NCI-H2227 treated with DMSO at 0.1 percent for 48 hours (cell line): ENCODE measurements at regions not wholly inside any gene's neighbourhood (a gene's known extent, or its start where the extent isn't known, plus 50 kb on each side); places are given as distances from the start of the nearest gene placed in this dataset.
"Not testable (repeated sequence)": the region's sequence is repeated elsewhere in the genome, so short reads cannot be mapped to it uniquely, and the experiment has no call there.

ENCODE experiments used
- DNase-seq: peaks from one replicate; lab custom pipeline; 2025; lab: John Stamatoyannopoulos, UW

- DNase-seq = no peak
Observed at GRCh38 chr4:104138116-104138515, 356.6 kb downstream of the CXXC4 start.

GRCh38 chr4:104129243-104129642, 365.5 kb downstream of the CXXC4 start:
- no peak for DNase-seq

- DNase-seq = no peak
Observed at GRCh38 chr4:104128850-104129213, 365.9 kb downstream of the CXXC4 start.

GRCh38 chr4:104128031-104128849, 366.5 kb downstream of the CXXC4 start:
- DNase-seq = no peak

GRCh38 chr4:104123021-104123420, 371.7 kb downstream of the CXXC4 start:
- no peak for DNase-seq

- no peak for DNase-seq
Observed at GRCh38 chr4:104117776-104118175, 376.9 kb downstream of the CXXC4 start.

GRCh38 chr4:104113850-104114249, 380.8 kb downstream of the CXXC4 start:
- DNase-seq = no peak

GRCh38 chr4:104099141-104099540, 379.4 kb upstream of the TACR3 start:
- no peak for DNase-seq

- no peak for DNase-seq
Observed at GRCh38 chr4:104093247-104093646, 373.5 kb upstream of the TACR3 start.

- DNase-seq = no peak
Observed at GRCh38 chr4:104073229-104073628, 353.4 kb upstream of the TACR3 start.

- no peak for DNase-seq
Observed at GRCh38 chr4:104066533-104066932, 346.7 kb upstream of the TACR3 start.

GRCh38 chr4:104064646-104065577, 345.1 kb upstream of the TACR3 start:
- DNase-seq = peak; percentile 60

- DNase-seq = no peak
Observed at GRCh38 chr4:104063341-104063740, 343.6 kb upstream of the TACR3 start.

GRCh38 chr4:104044369-104044768, 324.6 kb upstream of the TACR3 start:
- no peak for DNase-seq

- no peak for DNase-seq
Observed at GRCh38 chr4:104032896-104033295, 313.1 kb upstream of the TACR3 start.

GRCh38 chr4:104025251-104025650, 305.5 kb upstream of the TACR3 start:
- DNase-seq = no peak

- DNase-seq = no peak
Observed at GRCh38 chr4:104022831-104023230, 303.0 kb upstream of the TACR3 start.

- DNase-seq = no peak
Observed at GRCh38 chr4:104022226-104022625, 302.4 kb upstream of the TACR3 start.

GRCh38 chr4:104020641-104021040, 300.9 kb upstream of the TACR3 start:
- DNase-seq = no peak

GRCh38 chr4:104017213-104017612, 297.4 kb upstream of the TACR3 start:
- no peak for DNase-seq

GRCh38 chr4:104015680-104016079, 295.9 kb upstream of the TACR3 start:
- no peak for DNase-seq

- DNase-seq = no peak
Observed at GRCh38 chr4:104010722-104011121, 290.9 kb upstream of the TACR3 start.

- not testable (repeated sequence) for DNase-seq
Observed at GRCh38 chr4:104002318-104002717, 282.5 kb upstream of the TACR3 start.
